DLD1 (cell line): ENCODE measurements at regions not wholly inside any gene's neighbourhood (a gene's known extent, or its start where the extent isn't known, plus 50 kb on each side); places are given as distances from the start of the nearest gene placed in this dataset.

Experiments used
- in situ Hi-C: cut with HindIII; loops from 2 replicates; pipeline ENCODE4 v1.10.0; 2017; ENCODE audit warnings: low sequenced_read_pairs

DNA sequence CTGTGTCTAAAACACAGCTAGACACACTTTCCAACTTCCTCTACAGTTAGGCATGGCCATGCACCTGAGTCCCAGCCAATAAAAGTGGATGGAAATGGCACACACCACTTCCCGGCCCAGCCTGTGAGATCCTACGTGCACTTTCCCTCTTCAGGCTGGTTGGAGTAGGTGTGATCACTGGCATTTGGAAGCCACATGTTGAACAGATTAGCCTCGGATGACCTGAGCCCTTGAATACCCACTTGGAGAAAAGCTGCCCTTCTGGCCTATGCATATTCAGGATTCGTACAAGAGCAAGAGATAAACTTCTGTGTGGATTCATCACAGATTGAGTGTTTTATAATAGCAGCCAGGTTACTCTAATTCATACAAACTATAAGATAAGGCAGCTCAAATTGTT is 359.0 kb upstream of the SLC30A5 start:
- in situ Hi-C loops = no loop called here

DNA sequence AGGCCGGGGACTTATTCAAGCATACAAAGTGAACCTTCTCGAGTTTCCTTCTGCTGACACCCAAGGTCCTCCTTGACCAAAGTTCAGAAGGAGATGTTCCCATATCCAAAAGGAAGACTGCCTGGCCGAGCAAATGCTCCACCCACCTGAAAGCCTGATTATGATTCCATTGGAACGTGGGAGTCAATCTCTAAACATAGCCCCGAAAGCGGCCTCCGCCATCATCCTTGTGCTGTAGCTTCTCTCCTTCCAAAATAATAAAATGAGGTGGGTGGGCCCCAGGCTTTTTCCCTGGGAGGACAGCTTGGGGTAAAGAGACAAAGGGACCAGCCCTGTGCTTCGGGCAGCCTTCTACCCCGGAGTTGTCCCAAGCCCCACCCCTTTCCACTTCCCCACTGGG is 355.6 kb upstream of the SLC30A5 start:
- in situ Hi-C loops = no loop called here

DNA sequence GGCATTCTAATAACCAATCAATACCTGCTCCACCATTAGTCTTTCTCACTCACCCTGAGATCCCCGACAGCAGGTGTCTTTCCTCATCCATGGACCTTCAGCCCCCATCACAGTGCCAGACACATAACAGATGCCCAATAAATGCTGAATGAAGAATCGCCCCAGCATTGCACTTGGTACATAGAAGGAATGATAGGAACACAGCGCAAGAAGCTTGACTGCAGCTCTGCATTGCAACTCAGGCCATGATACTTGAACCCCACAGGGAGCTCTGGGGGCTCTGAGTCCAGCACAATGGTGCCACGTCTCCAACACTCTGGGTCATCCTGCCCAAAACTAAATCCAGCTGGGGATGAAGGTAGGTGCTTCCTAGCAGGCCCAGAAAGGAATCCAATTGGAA is 355.0 kb upstream of the SLC30A5 start:
- in situ Hi-C loops = no loop called here

DNA sequence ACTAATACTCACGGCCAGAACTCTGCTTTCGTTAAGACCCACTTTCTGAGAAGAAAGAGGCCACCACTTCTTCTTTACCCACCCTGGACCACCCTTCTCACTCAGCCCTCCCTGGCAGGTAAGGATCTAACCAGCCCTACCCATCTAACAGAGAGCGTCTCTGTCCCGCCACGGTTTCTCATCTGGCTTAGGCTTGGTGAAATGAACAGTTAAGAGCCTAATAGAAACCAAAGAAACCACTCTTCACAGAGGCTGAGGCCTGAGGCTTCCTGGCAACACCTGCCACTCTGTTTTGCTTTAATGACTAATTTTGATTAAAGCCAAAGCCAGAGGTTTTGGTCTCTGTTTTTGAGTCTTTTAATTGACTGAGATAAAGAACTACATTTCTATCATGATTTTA is 354.1 kb upstream of the SLC30A5 start:
- in situ Hi-C loops = no loop called here

DNA sequence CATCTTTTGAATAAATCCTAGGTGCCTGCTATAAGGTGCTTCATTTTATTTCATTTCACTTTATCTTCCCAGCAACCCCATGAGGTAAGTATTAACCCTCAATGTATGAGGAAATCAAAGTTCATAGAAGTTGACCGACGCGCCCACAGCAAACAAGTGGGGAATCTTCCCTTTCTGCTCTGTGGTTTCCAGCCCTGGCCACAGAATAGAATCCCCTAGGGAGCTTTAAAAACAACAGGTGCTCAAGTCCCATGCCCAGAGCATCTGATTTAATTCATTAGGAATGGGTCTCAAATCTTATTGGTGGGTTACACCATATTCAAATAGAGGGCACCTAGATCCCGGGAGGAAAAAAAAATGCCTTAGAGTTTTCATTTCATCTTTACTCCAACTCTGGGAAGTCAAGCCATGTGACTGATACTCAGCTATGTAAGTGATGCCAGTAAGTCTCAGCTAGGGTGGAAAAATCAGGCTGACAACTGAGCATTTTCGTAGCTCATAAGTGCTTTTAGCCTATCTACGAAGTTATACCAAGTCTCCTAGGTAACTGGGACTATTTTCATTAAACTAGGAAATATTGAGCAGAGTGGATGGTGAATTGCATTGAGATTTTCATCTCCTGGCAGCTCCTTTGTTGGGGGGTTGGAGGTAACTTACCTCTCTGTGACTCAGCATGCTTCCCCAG is 353.4 kb upstream of the SLC30A5 start:
- in situ Hi-C loops = no loop called here

DNA sequence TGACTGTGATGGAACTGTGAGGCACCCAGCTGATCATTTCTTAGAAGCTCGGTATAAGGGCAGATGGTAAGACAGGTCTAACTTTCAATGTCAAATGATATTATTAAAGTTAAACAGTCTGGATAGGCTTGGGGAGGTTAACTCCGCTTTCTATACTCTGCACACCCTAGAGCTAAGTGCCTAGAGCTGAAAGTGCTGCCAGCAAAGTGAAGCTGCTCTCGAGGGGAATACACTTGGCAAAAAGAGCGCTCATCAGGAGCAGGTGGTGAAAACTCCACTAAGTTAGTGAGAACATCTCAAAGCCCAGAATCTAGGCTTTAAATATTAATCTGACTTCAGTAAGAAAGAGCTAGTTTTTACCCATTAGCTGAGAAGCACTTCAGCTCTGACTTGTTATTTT is 349.6 kb upstream of the SLC30A5 start:
- in situ Hi-C loops = no loop called here

DNA sequence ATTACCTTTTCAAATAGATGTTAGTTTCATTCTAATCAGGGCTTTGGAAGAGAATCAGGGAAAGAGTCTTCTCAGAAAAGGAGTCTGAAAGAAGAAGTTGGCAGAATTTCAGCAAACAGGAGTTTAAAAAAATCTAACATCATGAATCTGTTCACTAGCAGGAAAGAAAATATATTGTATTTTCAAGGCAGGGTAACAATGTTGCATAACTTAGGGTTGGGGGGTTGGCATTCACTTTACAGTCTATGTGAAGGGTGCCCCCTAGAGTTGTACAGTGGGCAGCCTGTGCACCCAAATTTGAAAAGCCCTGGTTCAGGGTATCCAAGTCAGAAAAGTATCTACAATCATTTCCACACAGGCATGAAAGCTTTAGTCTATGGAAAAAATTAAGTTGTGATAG is 348.4 kb upstream of the SLC30A5 start:
- in situ Hi-C loops = no loop called here

DNA sequence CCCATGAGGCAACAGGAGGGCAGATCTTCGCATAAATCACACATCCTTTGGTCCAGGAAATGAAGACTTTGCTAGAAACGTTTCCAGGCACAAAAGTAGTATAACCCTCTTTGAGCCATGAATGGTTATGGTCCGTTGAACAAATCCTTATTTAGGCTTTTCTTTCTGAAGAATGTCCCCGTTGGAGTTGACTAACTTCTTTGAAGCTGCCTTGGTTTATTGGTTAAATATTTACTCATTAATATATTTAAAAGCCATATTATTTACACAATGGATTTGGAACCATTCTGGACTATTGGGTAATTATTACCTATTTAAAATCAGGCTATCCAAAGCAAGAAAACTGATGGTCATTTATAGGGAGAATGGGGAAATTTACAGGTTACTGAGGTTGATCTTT is 347.6 kb upstream of the SLC30A5 start:
- in situ Hi-C loops = no loop called here

DNA sequence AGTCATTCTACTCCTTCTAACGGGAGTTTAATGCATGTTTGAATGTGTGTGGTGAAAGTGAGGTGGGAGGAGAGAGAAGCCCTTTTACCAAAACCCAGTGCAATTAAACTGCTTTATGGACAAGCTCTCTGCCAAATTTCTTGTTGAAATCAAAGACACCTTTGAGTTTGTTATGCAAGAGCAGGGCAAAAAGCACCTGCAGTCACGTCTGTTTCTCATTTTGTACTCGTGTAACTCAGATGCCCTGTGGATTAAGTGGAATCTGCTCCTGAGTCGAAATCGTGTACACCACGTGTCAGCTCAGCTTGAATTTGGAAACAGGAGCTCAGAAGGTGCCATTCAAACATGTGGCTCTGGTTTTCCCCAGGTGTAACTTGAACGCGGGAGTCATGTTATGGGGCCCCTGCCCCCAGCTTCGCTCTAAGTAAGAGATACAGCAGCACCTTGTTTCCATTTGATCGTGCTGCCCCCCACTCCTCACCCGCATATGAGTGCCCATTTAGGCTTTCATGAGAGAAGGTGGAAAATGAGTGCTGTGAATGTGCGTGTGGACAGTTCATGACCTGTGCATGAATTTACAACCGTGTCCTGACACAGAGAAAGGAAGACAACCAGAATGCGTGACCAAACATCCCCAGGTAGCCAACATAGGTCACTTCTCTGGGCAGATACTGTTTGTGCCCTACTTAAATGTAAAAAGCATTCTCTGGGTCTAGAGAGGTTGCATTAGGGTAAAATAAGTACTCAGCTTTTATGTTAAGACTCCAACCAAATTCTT is 347.0 kb upstream of the SLC30A5 start:
- in situ Hi-C loops = no loop called here

DNA sequence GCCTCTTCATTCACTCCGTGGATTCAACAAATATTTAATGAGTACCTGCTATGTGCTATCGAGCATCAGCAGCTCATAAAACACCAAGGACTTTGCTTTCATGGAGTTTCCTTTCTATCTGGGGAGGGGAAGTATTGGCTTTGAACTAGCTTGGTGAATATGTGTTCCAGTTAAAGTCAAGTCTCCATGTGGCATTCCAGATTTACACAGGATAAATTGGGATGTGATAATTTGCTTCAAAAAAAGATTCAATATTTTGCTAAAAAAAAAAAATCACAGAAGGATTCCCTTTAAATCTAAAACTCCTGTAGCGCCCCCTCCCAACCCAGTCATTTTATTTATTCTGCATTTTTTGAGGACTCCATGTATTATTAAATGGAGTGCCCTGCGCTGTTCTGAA is 346.3 kb upstream of the SLC30A5 start:
- in situ Hi-C loops = no loop called here

DNA sequence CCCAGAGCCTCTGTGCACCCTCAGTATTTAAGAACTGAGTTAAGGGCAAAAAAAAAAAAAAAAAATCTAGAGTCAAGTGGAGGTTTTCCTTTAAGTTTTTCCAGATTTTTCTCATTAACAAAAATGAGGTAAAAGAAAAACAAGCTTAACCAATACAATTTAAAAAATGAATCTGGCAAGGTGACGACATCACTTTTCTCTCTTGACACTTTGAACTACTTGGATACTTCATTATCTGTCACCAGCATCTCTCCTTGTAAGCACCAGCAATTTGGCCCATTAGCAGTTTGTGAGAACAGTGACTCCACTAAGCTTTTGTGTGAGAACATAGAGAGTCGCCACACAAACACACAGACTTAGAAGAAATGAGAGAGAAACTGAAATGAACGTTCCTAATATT is 345.7 kb upstream of the SLC30A5 start:
- in situ Hi-C loops = no loop called here

DNA sequence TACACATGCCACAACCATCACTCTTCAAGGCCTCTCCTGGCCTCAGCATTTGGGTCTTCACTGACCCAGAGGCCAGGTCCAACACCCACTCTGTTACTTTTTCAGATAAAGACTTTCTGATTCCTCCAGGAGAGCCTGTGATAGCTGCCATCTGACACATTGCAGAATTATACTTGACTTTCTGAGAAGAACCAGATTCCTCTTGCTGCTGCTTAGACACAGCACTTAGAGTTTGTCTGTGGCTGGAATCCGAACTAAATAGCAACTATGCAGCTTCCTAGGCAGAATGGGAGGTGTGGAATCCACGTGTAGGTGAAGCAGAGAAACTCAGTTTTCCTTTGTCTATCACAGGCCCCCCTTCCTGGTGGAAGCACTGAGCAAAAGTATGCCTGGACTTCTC is 344.7 kb upstream of the SLC30A5 start:
- in situ Hi-C loops = no loop called here

DNA sequence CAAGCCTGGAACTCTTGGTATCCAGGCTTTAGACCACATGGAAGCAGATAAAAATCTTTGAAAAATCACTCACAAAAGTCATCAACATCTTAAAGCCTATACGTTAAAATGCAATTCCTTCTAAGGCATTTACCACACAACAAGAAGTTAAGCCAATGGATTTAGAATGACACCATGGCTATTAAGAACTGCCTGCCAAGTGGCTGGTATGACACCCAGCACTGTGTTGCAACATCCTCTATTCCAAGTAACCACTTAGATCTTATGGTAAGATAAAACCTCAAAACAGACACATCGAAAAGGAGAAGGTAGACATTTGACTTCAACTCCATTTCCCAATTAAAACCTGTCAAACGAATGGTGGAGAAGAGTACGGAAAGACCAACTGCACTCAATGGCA is 344.2 kb upstream of the SLC30A5 start:
- in situ Hi-C loops = no loop called here

DNA sequence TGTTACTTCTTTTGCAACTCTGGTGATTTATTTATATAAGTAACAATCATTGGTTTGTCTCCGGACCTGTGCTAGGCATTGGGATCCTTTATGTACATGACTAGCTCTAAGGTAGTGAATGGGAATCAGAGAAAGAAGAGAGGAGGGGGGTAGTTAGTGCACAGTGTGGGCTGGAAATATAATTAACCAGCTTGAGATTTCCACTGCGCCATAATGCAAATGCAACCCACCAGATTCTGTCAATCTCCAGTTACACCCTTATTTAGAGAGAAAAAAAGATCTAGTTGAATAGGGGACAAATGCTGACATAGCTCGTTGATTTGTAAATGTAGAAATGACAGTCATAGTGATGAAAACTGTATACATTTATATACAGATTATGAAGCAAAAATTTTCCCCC is 342.2 kb upstream of the SLC30A5 start:
- in situ Hi-C loops = no loop called here

DNA sequence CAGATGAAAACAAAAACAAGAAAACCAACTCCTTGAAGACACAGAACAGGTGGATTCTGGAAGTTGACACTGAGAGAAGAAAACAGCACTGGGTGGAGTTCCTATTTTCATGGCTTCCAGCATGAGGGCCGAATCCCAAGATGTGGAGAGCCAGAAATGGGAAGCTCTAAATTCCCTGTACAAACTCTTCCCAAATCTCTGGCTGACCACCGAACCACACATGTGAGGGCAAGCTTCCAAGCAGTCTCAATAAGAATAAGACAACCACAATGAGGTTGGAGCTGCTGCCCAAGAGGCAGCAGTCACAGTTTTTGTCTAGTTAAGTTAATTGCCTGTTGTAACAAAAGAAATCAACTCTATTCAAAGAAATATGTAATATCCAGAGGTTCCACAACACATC is 339.3 kb upstream of the SLC30A5 start:
- in situ Hi-C loops = no loop called here

DNA sequence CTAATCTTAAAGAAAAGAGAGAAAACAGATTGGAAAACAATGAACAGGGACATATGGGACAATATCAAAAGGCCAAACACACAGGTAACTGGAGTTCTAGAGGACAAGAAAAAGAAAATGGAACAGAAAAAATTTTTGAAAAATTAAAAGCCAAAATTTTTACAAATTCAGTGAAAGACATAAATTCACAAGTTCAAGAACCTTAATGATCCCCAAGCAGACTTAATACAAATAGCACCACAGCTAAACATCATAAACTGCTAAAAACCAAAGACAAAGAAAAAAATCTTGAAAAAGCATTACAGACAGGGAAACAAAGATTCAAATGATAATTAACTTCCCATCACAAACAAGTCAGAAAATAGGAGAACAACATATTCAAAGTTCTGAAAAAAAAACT is 338.5 kb upstream of the SLC30A5 start:
- in situ Hi-C loops = no loop called here

DNA sequence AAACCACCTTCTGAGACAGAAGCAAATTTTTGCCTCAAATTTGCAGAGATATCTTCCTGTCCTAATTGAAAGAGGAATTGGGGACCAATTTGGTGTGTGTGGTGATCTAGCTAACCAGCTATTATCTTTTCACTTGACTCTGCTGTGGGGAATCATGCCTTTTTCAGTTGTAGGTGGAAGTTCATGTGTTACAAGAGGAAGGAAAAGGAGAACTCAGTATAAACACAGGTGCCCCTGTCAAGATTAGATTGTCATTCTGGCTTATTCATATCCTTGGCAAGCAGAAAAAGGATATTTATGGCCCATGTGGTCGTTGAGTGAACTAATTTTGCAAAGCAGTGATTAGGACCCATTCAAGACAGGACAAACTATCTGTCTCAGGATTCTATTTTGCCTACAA is 336.8 kb upstream of the SLC30A5 start:
- in situ Hi-C loops = no loop called here

DNA sequence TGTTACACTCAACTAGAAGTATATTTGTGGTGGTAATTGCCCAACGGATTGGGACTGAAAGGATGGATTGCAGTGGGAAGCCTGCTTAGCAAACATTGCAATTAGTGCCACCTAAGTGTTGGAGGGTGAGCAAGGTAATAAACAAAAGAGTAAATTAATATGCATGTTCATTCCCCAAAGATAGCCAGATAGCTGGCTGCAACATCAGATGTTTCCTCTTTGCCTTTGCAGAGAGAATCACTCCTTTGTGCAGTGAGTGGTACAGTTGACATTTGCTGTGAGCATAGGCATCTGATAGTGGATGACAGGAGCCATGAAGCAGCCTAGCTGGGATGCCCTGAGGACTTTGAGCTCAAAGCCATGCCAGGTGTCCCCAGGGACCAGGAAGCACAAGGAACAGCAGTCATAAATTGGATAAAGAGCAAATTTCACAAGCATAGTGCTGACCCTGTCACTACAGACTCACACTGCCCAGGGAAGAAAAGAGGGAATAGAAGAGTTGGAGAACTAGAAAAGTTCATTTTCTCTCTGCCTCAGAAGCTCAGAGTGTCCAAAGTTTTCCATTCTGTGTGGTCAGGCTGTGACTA is 336.1 kb upstream of the SLC30A5 start:
- in situ Hi-C loops = no loop called here

DNA sequence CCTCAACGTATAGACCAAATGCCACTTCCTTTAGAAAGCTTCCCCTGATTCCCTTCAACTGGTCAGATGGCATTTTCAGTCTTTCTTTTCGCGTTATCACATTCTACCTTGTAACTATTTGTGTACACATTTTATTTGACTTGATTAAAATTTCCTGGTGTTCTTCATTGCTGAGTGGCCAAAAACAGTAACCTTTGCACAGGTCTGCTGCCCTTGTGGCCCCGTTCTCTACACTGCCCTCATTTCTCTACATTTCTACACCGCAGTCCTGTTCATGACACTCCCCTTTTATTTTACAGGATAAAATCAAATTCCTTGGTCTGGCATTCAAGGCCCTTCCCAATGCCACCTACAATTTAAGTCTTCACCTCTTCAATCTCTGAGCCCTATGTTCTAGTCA is 334.2 kb upstream of the SLC30A5 start:
- in situ Hi-C loops = no loop called here

DNA sequence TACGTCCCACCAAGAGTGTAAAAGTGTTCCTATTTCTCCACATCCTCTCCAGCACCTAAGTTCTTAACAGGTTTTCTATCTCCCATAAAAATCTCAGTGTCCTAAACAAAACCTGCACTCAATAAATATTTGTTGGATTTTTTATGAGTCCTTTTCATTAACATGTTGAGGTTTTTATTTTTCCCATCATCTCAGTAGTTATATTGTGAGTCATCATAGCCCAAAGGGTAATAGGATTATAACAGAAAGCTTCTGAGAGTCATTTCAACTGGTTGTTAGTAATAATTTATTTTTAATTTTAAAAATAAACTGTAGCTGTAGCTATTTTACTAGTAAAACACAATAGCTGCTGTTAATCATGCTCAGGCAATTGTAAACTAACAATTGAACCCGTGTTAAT is 331.6 kb upstream of the SLC30A5 start:
- in situ Hi-C loops = no loop called here

DNA sequence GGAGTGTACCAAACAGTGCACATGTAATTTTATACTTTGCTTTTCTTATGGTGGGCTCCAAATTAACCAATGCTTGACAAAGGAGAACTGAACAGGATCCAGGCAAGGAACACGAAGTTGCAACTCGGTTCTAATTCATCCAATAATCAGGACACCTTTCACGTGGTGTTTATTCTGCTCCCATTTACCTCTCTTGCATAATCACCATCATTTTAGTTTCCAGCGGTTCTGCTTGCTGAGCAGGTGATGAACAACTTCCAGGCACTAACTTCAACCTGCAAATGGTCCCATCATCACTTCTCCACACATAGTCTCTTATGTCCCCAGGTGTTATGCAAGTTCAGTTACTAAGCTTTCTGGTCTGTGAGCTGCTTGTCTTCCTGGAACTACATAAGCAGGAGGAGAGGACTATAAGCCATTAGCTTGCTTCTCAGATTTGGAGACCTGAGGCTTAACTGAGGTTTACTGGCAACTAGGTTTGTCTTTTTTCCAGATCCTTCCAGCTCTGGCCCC is 326.8 kb upstream of the SLC30A5 start:
- in situ Hi-C loops = no loop called here

DNA sequence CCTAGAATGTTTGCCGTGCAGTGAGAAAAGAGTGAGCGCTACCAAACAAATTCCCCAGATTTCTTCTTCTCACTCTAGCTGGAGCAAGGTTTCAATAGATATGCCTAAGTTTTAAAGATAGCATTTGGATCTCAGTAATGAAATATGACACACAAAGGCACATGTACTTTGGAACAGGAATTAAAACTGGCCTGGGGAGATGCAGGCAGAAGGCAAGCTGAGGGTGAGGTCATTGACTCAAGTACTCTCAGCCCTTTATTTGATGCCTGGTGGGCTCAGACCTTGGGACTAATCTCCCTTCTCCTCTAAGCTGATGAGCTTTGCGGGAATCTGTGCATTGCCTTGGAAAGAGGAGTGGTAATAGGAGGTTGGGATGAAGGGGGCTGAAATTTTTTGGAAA is 323.3 kb upstream of the SLC30A5 start:
- in situ Hi-C loops = no loop called here
